Ishikawa (cell line): ENCODE measurements at regions not wholly inside any gene's neighbourhood (a gene's known extent, or its start where the extent isn't known, plus 50 kb on each side); places are given as distances from the start of the nearest gene placed in this dataset.

Experiments used
- CEBPB ChIP-seq: IDR thresholded peaks from 2 replicates; pipeline ENCODE4 v1.6.1; 2012
- EP300 ChIP-seq: IDR thresholded peaks from 2 replicates; pipeline ENCODE4 v1.6.1; 2012; ENCODE audit warnings: borderline replicate concordance
- FOXM1 ChIP-seq: IDR thresholded peaks from 2 replicates; pipeline ENCODE4 v1.6.1; 2012; ENCODE audit warnings: low read depth, borderline replicate concordance
- MAX ChIP-seq: IDR thresholded peaks from 2 replicates; pipeline ENCODE4 v1.6.1; 2012
- NFIC ChIP-seq: IDR thresholded peaks from 2 replicates; pipeline ENCODE4 v1.6.1; 2012
- RAD21 ChIP-seq: IDR thresholded peaks from 2 replicates; pipeline ENCODE4 v1.6.1; 2012; ENCODE audit warnings: low read depth
- REST ChIP-seq: IDR thresholded peaks from 2 replicates; pipeline ENCODE4 v1.6.1; 2012; ENCODE audit warnings: low read depth, mild to moderate bottlenecking
- TAF1 ChIP-seq: IDR thresholded peaks from 2 replicates; pipeline ENCODE4 v1.6.1; 2012; ENCODE audit warnings: low read depth, mild to moderate bottlenecking
- TEAD4 ChIP-seq: IDR thresholded peaks from 2 replicates; pipeline ENCODE4 v1.6.1; 2012
- USF1 ChIP-seq: IDR thresholded peaks from 2 replicates; pipeline ENCODE4 v1.6.1; 2012
- YY1 ChIP-seq: IDR thresholded peaks from 2 replicates; pipeline ENCODE4 v1.6.1; 2012; ENCODE audit warnings: low read depth

- TF ChIP-seq NFIC: no peak
- no peak for TF ChIP-seq TAF1
- no peak for TF ChIP-seq FOXM1
- TF ChIP-seq EP300: no peak
- no peak for TF ChIP-seq REST
- no peak for TF ChIP-seq USF1
- no peak for TF ChIP-seq TEAD4
- TF ChIP-seq YY1: no peak
- TF ChIP-seq MAX: no peak
- TF ChIP-seq CEBPB: no peak
- no peak for TF ChIP-seq RAD21
These were observed 142.3 kb downstream of the SOX11 start for GRCh38 chr2:5834501-5834900.
